ENCODE measurements at regions not wholly inside any gene's neighbourhood (a gene's known extent, or its start where the extent isn't known, plus 50 kb on each side); places are given as distances from the start of the nearest gene placed in this dataset.
A peak's percentile ranks its signal among the peaks of the same experiment; 100 is the strongest.
"Not testable (repeated sequence)": the region's sequence is repeated elsewhere in the genome, so short reads cannot be mapped to it uniquely, and the experiment has no call there.

GRCh38 chr16:65312071-65312470 is 190.2 kb upstream of the CDH11 start:
- DNase-seq (ENCODE audit: low spot score), result no peak

GRCh38 chr16:65310491-65310890 is 188.6 kb upstream of the CDH11 start:
- DNase-seq (ENCODE audit: low spot score), result not testable (repeated sequence)

- DNase-seq (ENCODE audit: low spot score), result no peak
Measured at GRCh38 chr16:65309354-65309753, 187.5 kb upstream of the CDH11 start.

DNA sequence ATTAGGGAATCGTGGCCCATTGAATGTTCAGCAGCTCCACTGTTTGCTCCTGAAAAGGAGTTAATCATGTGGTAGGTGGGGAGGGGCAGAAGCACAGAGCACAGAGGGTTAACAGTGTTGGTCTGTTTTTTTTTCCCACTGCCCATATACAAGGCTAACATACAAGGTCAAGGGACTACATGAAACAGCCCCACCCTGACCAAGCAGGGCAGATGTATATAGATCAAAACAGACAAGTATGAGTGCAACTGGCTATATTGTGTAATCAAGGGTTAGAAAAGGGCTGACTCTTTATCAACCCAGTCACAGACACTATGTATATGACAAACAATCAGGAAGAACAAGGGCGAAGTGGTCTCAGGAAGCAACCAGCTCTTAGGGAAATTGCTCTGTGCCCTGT is 186.6 kb upstream of the CDH11 start:
- DNase-seq (ENCODE audit: low spot score), result no peak

DNA sequence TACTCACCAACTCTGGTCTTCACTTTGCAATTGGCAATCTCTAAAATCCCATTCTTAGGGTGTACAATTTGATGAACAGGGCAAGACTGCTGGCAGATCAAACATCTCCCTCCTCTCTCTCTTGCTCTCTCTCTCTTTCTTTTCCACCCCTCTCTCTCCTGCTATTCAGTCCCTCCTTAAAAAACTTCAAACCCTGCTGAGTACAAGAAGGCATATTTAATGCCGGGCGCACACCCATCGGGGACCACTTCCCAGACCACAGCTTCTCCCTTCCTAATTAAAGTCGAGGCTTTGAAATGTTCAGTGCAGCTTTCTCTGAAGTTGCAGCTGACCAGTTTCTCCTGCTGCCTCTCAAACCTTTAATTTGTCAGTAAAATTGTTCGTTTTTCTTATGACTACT is 185.4 kb upstream of the CDH11 start:
- no peak for DNase-seq (ENCODE audit: low spot score)

DNA sequence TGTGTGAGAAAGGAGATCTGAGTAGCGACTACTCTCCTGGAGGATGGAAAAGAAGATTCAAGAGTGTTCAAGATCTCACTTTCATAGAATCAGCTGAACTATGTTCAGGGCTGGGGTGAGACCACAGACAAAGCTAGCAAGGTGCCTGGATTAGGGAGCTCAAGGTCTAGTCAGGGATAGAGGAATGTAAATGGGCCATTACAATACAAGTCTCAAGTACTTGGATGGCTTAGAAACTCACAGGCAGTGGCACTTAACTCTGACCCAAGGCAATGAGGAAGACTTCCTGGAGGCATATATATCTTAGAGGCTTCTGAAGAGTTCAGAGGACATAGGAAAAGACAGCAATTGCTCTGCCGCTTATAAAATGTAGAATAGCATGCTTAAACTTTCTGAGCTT is 184.9 kb upstream of the CDH11 start:
- DNase-seq (ENCODE audit: low spot score), result no peak

- no peak for DNase-seq (ENCODE audit: low spot score)
Measured at GRCh38 chr16:65306300-65306699, 184.4 kb upstream of the CDH11 start.

- DNase-seq (ENCODE audit: low spot score), result no peak
Measured at GRCh38 chr16:65305266-65305959, 183.6 kb upstream of the CDH11 start.

DNA sequence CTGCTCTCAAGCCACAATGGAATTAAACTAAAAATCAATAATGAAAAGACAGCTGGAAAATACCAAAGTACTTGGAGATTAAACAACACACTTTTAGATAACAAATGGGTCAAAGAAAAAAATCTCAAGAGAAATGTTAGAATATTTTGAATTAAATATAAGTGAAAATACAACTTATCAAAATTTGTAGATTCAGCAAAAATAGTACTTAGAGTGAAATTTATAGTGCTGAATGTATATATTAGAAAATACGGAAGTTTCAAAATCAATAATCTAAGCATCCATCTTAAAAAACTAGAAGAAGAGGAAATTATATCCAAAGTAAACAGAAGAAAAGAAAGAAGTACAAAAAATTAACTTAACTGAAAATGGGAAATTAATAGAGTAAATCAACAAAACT is 179.2 kb upstream of the CDH11 start:
- DNase-seq (ENCODE audit: low spot score), result no peak

- DNase-seq (ENCODE audit: low spot score), result no peak
Measured at GRCh38 chr16:65297453-65297852, 175.6 kb upstream of the CDH11 start.

DNA sequence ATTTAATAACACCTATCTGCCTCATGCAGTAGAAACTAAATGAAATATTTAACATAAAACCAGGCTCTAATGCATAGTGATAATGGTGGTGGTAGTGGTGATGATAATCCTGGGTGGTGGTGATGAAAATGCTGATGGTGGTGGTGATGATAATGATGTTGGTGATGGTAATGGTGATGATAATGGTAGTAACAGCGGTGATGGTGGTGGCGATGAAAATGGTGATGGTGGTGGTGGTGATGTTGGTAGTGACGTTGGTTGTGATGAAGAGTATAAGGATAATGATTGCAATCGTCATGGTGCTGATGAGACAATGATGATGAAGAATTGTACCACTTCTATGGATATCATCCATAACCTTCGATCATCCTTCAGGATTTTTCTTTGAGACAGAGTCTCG is 173.7 kb upstream of the CDH11 start:
- DNase-seq (ENCODE audit: low spot score), result no peak

DNA sequence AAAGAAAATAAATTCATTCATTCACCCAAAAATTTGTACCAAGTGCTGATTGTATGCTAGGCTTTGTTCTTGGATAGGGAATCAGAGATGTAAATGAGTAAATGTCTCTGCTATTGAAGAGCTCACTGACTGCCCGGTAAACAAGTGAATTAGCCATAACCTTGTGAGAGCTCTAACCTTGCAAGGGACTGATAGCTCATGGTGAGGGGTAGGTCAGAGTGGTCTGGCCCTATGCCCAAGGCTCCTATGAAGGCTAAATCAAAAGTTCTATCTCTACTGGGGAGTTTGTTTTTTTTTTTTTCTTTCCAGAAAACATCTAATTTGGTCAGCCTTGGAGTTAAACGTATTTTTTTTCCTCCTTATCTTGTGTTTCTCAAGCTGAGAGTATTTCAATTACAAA is 172.8 kb upstream of the CDH11 start:
- DNase-seq (ENCODE audit: low spot score), result no peak

DNA sequence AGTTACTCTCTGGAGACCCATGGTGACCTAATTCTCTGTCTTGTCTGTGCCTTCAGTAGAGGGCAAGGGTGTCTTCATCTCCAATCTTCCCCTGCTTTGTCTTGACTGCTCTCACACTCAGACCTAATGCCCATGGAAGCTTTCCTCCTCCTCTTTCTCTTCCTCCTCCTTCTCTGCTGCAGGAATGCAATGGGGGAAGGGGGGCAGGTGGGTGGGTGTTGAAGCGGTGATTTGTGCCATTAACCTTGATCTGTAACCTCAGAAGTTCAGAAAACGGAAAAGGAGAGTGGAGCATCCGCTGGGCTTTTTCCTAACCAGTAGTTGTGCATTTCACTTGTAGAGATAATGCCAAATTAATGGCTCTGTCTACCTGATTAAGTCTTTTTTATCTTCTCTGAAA is 172.3 kb upstream of the CDH11 start:
- DNase-seq (ENCODE audit: low spot score), result no peak

GRCh38 chr16:65289022-65289421 is 167.2 kb upstream of the CDH11 start:
- DNase-seq (ENCODE audit: low spot score), result no peak

DNA sequence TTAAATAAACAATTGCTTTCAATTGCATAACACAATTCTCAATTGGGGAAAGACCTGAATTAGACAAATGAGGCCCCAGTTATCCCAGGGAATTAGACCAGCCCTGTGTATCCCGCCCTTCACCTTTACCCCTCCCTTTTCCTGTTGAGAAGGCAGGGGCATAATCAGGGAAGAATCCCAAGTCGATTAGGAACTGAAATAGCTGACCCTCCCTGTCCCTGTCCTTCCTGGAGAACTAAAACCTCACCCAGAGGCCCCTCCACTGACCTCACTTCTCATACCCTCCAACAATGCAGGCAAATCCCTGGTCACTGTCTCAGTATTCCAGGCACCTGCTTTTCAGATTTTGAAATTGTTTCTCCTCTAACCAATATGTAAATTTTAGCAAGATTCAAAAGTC is 165.4 kb upstream of the CDH11 start:
- DNase-seq (ENCODE audit: low spot score), result no peak

- no peak for DNase-seq (ENCODE audit: low spot score)
Measured at GRCh38 chr16:65285128-65286048, 163.5 kb upstream of the CDH11 start.

DNA sequence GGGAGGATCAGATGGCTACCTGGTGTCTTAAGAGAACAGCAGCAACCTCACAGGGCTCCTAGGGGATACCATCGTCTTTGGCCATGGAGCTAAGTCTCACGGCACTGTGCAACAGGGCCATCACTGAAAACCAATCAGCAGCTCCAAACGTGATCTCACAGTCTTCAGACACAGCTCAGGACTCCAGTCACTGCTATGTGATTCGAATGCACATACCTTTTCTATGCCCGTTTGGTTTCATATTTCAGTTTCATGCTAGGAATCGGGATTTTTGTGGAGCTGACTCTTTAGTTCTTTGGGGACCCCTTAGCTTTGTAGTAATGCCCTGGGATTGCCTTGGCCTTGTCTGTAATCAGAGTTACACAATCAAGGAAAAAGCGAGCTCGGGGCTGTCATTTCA is 162.8 kb upstream of the CDH11 start:
- DNase-seq (ENCODE audit: low spot score), result no peak

DNA sequence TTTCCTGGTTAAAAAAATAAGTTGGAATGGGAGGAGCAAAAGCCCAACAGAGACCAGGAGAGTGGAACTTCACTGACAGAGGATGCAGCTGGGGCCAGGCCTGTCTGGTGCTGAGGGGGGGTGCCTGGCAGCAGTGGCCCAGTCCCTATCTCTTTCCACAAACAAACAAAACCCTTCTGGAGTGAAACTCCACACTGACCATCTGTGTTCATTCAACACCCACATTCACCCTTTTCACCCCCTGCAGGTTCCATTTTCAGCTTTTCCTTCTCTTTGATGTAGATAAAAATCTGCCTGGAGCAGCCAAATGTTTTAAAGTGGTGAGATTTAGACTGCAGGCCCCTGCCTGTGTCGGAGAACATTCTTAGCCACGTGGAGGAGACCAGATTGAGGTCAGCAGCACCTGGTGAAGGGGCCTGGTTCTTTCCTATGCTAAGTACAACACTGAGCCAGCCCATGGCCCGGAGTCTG is 161.4 kb upstream of the CDH11 start:
- DNase-seq (ENCODE audit: low spot score), result no peak

DNA sequence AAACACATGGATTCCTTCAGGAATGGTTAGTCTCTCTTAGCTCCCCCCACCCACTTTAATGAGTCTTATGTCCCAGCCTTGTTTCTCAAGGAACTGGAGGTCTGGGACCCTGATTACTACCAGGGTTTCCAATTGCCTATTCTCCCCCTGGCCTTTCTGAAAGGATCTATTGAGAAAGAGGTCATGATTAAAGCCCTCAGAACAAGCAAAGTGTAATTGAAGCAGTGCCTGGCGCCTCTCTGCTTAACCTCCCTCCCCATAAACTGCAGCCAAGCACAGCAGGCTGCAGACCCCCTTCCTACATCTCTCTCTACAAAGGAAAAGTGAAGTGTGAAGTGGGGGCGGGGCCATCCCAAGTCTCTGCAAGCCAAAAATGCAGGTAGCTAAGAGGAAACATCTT is 159.7 kb upstream of the CDH11 start:
- peak; percentile 15 for DNase-seq (ENCODE audit: low spot score)

DNA sequence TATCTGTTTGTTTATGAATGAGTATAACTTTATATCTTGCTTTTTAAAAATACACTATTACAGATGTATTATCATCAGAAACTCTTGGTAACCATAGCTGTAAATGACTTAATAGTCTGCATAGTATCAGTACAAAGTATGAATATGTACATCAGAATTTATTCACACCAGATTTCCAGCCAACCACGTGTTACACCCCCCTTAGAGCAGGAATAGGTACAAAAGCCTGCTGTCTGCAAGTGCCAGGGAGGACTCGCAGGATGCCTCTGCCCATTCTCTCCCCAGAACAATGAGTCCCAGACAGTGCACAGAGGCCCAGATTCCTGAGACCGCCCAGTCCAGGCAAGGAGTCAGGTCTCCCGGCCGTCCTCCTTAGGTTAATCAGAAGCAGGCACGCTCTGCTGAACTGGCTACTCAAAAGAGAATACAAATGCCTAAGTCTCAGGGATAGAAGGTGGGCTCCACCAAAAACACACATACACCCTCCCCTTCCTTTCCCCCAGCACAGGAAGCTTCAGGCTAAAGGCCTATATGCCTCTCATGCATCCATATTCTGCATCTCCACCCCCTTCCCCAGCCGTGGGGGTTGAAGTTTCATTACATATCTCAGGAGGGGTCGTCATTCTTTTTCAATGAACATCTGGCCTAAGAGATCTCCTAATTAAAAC is 159.1 kb upstream of the CDH11 start:
- DNase-seq (ENCODE audit: low spot score), result no peak

GRCh38 chr16:65279576-65279975 is 157.7 kb upstream of the CDH11 start:
- no peak for DNase-seq (ENCODE audit: low spot score)

GRCh38 chr16:65278874-65279273 is 157.0 kb upstream of the CDH11 start:
- DNase-seq (ENCODE audit: low spot score), result no peak

GRCh38 chr16:65274566-65274965 is 152.7 kb upstream of the CDH11 start:
- no peak for DNase-seq (ENCODE audit: low spot score)
